ENCODE measurements at regions not wholly inside any gene's neighbourhood (a gene's known extent, or its start where the extent isn't known, plus 50 kb on each side); places are given as distances from the start of the nearest gene placed in this dataset.

DNA sequence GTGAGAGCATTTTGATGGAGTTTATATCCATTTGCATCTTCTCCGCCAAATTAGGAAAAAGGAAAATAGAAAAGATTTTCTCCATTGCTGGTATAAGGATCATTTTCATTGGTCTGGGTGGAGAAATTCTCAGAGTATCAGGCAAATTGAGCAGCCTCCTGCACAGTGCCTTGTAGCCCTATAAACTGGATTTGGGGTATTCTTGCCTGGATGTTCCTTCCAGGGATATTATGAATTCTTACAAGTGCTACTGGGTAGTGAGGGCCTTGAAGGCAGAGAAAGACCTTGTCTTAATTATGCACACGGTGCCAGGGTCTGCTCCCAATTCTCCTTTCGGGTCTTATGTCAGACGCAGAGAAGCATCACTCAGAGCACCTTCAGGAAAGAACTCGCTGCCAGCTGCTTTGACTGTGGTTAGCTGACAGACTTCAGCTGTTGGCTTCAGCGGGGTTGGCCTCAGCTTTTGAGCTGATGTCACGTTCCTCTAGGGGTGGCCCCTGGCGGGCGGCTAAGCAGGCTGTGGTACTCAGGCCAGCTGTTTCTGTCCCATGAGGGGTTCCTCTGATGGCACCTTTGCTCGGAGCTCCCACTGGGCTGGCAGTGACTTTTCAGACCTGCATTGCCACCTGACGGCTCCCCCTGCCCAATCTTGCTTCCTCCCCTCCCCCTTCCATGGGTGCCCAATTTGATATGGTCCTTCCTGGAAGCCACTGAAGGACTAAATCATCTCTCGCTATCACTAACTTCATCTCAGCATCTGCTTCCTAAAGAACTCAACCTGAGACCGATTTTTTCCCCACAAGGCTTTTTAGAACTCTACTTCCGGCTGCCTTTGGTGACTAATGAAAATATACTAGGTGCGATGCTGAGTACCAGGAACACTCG is 519.5 kb downstream of the BCOR start:
- DNase-seq: no peak

DNA sequence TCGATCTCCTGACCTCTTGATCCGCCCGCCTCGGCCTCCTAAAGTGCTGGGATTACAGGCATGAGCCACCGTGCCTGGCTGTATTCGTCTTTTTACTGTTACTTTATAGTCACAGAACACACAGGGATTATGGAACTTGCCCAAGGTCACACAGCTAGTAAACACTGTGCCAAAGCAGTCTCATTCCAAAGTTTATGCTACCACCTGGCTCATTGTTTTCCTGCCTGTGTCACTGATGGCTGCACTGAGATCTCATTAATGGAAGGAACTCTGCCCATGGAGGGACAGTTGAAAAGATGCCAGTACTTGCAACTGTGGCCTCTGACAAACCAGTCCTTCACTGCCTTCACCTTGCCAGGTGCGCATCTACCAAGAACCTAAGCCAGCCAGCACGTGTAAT is 517.7 kb downstream of the BCOR start:
- no peak for DNase-seq

DNA sequence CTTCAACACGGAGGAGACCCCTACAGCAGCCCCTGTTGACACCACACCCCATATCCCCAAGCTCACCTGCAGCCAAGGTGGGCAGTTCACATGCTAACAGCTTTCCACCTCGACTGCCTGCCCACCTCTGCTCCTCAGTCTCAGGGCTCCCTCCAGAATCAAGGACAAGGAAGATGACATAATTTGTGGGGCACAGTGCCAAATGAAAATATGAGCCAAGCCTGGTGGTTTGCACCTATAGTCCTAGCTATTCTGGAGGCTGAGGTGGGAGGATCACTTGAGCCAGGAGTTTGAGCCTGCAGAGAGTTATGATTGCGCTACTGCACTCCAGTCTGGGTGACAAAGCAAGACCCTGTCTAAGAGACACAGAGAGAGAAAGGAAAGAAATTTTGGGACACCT is 516.3 kb downstream of the BCOR start:
- DNase-seq: no peak

DNA sequence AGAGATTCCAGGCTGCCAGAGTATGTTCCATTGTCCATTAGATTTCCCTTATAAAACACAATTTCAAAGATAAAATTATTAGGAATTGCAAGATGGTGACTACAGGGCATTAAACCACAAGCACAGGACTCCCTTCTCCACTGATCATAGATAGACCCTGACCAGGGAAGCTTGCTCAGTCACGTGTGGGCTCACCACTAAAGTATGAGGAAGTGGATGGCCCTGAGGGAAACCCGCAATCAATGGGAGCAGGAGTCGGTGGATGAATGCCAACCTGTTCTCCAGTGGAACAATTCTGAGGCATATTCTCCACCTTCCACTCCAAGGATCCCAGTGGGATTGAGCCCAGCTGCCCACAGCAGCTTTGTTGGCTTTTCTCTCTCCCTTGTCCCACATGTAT is 515.7 kb downstream of the BCOR start:
- DNase-seq: no peak

DNA sequence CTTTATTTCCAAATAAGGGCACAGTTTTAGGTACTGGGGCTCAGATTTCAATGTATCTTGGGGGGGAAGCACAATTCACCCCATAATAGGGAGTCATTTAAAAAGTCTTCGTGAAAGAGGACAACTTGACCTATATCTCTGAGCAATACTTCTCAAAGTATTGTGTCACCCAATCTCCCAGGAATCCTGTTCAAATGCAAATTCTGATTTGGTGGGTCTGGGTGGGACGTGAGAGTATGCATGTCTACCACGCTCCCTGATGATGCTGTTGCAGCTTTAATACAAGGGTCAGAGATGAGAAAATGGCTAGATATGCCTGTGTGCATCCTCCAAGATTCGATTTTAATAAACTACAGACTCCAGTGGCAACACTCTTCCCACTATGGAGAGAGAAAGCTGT is 514.8 kb downstream of the BCOR start:
- no peak for DNase-seq

DNA sequence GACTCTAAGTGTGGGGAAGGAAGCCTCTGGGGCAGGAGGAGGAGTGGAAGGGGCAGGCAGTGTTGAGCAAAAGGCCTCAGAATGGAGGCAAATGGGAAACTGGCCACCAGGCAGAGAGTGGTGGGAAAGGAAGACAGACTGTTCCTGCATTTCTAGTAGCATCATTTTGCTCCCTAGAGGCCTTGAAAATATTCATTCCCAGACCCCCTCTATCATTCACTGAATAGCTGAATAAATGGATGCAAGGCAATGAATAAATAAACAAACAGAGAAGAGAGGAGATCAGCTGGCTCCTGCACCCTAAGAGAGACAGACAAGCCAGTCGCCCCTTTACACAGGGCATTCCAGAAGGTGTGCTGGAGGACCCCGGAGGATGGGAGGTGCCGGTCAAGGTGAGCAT is 511.9 kb downstream of the BCOR start:
- no peak for DNase-seq

DNA sequence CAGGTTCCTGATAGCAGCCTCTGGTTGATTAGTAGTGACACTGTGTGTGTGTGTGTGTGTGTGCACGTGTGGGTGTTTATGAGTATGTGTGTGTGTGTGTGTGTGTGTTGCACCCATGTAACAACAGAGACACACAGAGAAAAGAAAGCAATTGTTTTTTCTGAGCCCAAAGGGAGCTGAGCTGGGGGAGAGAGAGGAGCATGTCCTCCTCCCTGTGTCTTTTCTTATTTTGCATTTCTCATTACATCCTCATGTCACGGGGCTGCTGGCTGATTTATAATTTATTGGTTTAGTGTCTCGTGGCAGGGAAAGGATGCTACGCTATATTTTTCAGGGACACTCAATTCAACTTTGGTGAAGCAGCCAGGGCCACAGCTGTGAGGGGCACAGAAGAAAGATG is 511.4 kb downstream of the BCOR start:
- DNase-seq: no peak

DNA sequence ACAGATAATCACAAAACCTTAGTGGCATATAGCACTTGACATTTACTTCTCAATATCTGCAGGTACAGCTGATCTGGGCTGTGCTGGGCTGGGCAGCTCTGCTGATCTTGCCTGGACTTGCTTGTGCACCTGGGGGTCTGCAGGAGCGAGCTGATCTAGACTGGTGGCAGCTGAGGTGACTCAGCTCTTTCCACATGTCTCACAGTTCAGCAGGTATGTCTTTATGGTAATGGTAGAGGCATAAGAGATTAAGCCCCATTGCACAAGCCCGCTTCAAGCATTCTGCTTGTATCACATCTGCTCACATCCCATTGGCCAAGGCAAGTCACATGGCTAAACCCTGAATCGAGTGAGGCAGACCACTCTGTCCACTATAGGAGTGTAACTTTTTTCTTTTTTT is 506.7 kb downstream of the BCOR start:
- DNase-seq: no peak

DNA sequence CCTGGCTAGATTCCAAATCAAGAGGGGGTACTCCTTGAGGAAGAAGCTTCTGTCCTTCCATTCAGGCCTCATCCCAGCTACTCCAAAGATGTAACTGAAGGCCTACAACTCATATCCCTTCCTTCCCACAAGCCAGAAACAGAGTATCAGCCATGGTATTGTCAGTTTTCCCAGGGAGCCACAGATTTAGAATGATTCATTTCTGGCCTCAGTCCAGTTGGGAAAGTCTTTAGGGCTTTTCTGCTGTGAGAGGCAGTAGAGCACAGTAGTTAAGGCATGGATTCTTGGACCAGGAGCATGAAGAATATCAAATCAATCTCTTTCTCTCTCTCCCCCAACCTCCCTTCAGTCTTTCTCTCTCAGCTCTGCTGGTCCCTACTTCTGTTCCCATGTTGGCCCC is 505.0 kb downstream of the BCOR start:
- no peak for DNase-seq

DNA sequence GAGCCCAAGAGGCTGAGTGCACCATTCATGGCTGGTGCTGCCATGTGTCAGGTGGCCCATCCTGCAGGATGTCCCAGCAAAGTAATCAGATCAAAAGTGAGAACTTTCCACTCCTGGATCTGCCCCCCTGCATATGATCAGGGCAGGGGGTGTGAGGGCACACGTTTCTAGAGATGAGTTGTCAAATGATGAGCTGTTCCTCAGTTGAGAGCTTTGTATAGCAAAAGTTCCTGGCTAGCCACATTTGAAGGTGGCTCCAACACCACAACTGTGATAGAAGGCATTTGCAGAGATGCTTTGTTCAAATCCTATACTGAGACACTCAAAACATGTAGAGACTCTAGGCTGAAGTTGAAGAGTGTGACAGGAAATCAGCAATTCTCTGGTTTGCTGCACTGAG is 501.8 kb downstream of the BCOR start:
- no peak for DNase-seq

DNA sequence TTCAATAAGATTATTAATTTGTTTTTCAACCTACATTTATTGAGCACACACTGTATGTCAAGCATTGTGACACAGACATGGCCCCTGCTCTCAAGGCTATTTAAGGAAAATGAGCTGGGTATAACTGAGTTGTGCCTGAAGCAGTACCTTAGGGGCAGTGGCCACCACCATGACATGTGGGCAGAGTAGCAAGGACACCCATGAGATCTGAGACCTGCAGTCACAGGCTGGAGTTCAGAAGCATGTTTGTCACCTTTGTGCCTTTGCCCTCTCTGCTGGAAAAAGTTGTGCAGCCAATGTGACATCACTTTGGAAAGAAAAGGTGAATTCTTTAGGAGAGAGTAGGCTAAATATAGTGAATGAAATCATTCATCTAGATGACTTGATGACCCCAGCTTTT is 501.3 kb downstream of the BCOR start:
- DNase-seq: no peak

DNA sequence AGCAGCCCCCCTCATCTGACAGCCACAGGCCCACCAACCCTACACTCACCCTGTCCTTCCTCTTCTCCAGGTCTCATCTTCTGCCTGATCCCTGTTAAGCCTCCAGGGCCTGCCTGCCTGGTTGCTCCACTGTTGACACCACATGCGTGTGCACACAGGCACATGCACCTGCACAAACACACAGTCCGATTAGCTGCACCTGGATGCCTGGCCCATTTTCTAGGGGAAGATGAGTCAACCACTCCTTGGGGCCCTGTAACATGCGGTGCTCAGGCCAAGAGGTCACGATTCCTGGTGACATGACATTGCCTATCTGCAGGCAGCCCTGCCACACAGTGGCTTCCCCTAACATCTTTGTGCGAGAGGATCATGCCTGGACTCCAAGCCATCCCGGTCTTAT is 498.4 kb downstream of the BCOR start:
- no peak for DNase-seq

DNA sequence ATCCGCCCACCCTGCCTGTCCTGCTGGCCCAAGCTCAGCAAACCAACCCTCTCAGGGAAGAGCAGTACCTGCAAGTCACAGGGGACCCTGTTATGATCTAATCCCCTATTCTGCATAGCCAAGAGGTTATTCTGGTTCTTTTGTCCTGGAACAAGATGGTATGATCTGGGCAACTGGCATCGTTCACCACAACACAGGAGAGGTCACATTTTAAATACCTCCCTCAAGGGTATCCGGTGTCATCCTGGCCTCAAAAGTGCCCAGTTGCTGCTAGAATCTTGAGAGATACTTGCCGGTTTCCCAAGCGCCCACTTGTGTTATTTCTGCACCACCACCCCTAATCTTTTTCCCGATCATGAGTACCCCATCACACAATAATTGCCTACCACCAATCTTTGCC is 497.5 kb downstream of the BCOR start:
- DNase-seq: no peak

DNA sequence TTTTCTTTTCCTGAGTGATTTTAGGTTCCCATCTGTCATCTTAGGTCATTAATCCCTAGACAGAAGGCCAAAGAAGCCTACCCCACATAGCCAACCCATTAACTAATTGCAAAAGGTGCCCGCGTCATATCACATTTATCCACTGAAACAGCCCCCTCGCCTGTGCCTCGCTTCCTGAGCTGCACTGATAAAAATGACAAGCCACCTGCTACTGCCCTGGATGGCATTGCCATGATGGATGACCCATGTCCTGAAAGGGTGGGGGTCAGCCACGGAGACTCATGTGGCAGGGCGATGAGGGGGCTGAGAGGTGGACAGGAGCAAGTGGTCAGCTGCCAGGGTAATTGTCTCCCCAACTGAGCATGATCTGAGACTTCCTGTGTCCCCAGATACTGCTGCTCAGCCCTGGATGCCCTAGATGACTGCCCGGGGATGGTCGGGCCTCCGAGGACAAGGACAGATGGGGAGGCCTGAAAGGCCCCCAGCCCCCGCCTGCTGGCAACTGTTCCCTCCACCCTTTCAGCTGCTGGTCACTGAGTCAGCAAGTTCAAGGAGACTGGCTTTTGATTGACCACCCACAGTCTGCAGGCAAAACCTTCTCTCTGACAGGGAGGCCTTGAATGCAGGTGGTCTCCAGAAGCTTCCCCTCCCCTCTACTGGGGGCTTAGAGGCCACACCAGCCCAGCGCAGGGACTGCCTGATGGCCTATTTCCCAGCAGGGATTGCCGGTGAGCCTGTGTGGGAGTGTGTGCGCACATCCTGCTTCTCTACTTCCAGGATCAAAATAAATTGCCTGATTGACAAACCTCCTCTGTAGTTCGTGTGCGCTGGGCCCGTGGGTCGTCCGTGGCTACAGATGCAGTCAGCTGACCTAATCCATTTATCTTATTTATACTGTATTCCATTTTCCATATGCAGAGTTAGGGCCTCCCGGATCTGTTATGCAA is 496.3 kb downstream of the BCOR start:
- no peak for DNase-seq

DNA sequence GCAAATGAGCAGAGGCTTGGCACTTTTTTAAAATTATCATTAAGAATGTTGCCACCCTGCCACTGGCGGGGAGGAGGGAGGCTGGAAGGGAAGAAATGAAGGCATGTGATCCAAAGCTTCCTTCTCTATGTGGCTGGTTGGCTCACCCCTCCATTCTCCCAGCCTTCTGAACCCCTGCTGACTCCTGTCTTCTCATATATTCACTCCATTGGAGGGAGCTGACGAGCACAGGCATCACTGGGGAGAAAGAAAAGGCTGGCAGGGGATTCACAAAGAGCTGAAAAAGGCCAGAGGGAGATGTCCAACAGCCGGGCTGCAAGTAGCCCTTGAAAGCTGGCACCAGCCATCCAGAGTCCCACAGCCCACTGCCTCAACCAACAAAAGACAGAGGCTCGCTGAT is 495.6 kb downstream of the BCOR start:
- DNase-seq: no peak

DNA sequence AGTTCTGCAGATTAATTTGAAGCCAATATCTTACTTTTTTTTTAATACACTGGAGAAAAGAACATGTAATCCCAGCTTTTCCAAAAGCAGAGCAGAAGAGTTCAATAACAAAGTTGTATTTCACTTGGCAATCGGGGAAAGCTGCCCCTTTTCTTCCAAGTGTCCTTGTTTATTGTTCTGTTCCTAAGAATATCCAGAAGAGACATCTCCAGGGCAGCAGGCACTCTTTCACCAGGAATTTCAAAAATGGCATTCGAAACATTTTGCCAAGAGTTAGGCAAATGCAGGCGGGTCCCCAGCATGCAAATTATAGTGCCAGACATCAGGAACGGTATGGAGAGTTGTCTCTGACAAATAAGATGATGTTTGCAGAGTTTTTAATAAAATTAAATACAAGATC is 494.5 kb downstream of the BCOR start:
- no peak for DNase-seq

DNA sequence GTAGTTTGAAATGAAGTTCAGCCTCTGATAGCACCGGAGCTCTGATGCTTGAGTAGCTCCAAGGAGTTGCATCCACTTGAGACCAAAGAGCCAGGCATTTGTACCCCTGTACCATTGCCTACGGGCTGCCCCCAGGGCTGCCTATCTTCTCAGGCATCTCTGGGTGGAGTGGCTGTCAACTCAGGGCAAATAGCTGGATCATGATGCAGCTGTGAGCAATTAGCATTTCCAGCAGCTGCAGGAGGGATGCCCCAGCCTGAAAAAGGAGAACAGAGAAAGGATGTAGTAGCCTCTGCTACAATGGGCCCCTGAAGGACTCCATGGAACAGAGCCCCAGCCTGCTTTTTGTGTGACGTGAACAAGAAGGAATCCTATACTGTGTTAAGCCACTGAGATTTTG is 492.6 kb downstream of the BCOR start:
- DNase-seq: no peak

DNA sequence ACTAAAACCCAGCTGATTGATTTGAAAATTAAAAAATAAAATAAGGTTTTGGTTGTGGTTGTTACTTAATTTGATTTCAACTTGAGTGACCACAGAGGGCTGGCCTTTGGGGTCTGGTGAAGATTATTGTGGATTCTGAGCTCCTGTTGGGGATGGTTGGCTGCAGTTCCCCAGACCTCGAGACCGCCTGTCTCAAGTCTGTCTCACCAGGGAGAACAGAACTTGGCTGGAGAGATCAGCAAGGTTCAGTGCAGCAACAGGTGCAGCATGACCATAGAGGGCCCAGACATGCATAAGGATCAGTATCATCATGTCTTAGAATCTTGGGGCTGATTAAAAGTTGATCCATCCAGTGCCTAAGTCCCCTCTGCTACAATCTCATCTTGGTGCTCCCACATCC is 491.9 kb downstream of the BCOR start:
- no peak for DNase-seq

DNA sequence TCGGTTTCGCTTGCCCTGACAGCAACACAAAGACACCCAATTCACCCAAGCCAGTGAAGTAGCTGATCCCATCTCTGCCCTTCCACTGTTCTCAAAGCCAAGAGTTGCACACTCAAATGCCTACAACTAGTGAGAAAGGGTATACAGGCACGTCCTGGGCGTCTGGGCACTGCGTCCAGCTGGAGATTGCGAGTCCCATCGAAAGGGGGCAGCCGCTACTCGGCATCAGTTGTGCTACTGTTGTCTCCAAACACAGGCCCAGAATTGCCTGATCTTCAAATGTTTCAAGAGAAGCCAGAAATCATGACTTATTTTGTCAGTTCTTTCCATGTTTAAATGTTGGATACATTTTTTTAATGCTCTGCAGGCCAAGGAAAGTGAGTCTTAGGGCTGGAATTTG is 487.8 kb downstream of the BCOR start:
- DNase-seq: no peak

DNA sequence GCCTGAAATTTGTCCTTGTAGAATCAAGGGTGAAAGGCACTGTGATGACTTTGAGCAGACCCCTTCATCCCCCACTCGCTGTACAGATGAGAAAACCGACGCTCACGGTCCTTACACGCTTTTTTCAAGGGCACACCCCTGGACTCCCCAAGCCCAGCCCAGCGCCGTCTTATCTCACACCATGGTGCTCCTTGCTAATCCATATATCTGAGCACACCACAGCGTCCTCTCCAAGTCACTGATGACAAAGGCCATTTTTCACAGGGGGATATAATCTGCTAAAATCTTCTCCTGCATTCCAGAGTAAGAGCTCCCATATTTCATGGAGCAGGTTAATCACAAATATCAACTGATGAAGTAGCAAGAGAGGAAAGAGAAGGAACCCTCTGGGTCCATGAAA is 486.3 kb downstream of the BCOR start:
- DNase-seq: no peak

DNA sequence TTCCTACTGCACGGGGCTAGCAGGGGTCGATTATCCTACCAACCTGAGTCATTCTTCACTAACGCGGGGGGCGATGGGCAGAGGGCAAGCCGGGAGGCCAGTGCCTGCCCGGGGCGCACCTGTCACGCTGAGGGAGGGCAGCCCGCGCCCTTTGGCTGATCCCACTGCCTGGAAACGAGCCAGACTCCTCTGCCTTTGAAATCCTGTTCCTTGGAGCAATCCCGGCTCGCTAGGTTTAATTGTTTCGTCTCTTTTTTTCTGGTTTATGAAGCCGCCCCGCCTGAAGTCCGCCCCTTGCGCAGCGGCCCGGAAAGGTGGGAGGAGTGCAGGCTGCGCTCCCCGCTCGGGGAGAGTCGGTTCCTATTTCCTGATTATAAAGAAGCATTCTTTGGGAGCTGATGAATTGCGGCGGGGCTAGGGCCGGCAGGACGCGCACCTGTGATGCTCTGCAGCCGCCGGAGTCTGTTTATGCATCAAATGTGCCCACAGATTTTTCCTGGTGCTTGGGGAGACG is 484.2 kb downstream of the BCOR start:
- no peak for DNase-seq

DNA sequence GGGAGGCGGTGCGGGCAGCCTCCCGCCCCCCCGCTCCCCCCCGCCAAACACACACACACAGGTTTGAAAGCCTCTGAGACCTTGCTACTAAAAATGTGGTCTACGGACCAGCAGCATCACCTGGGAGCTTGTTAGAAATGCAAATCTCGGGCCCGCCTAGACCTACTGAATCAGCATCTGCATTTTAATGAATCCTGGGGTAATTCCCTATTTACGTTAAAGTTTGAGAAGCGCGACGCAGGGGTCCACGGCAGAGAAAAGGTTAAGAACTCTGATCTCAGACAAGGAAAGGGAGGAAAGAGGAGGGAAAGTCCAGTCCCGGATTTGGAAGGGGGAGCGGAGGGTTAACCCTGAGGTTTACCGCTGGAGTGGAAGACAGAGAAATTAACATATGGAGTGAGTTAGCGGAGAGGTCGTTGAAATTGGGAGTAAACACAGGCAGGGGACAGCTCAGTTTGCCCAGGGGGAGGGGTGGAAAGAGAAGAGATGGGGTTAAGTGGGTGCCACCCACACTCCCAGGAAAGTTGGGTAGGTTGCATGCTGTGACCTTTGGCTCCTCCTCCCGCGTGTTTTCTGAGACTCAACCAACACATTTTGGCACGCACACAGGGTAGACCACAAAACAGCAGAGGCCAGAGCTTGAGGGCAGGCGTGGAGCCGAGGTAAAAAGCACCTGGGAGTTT is 483.6 kb downstream of the BCOR start:
- DNase-seq: peak; percentile 1

DNA sequence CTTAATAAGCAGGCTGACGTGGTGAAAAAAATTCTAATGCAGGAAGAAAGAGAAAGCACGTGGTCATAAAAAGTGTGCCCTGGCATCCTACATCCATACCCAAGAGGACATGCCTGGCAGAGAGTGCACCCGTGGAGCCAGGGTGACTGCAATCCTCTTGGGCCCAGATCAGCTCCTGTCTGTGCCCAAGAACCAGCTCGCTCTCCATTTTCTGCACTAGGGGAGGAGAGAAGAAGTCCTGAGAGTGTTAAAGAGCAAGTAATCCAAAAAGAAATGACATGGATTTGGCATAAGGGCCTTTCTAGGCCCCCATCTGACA is 483.1 kb downstream of the BCOR start:
- no peak for DNase-seq
